ENCODE measurements at regions not wholly inside any gene's neighbourhood (a gene's known extent, or its start where the extent isn't known, plus 50 kb on each side); places are given as distances from the start of the nearest gene placed in this dataset.

GRCh38 chr1:114316204-114316603 lies 162.5 kb upstream of the SYT6 start:
- H3K4me3 ChIP-seq (ENCODE audit: low read length): no peak overlapping the region
- no peaks in the 10 kb centered on the region for H3K36me3 ChIP-seq (ENCODE audit: insufficient read depth, low read length)
- TF ChIP-seq, protein P1, sequence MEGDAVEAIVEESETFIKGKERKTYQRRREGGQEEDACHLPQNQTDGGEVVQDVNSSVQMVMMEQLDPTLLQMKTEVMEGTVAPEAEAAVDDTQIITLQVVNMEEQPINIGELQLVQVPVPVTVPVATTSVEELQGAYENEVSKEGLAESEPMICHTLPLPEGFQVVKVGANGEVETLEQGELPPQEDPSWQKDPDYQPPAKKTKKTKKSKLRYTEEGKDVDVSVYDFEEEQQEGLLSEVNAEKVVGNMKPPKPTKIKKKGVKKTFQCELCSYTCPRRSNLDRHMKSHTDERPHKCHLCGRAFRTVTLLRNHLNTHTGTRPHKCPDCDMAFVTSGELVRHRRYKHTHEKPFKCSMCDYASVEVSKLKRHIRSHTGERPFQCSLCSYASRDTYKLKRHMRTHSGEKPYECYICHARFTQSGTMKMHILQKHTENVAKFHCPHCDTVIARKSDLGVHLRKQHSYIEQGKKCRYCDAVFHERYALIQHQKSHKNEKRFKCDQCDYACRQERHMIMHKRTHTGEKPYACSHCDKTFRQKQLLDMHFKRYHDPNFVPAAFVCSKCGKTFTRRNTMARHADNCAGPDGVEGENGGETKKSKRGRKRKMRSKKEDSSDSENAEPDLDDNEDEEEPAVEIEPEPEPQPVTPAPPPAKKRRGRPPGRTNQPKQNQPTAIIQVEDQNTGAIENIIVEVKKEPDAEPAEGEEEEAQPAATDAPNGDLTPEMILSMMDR (IDR thresholded peaks at IDR 0.05): no peak
- no peak overlapping the region for H3K4me3 Mint-ChIP-seq
- H3K27me3 Mint-ChIP-seq: no peaks in the 10 kb centered on the region
- CTCF ChIA-PET: no interaction called here
- intact Hi-C loops (cut with DNase I, micrococcal nuclease): no loop called here
- H3K27ac ChIP-seq (ENCODE audit: low read depth in 1 of 2, low read length in 2 of 2): no peak overlapping the region
- no peak for ATAC-seq (ENCODE audit: poor library complexity)
- peaks cover 1% of the 10 kb centered on the region for H3K9me3 Mint-ChIP-seq
- POLR2A ChIA-PET: interaction anchor here (0.7 kb wide), 1 partner anchor 410 kb away, joined by 3 read pairs; no protein-coding TSS in a partner anchor
- no peaks in the 10 kb centered on the region for H3K36me3 Mint-ChIP-seq (ENCODE audit: low read depth)
- H3K9me3 ChIP-seq (ENCODE audit: control insufficient read depth in 1 of 2, insufficient read depth in 1 of 2, low read length in 2 of 2): no peaks in the 10 kb centered on the region
- H3K4me1 ChIP-seq (ENCODE audit: insufficient read depth, low read length): no peaks in the 10 kb centered on the region
- DNase-seq: no peak
- H3K4me1 Mint-ChIP-seq (ENCODE audit: low read depth): no peaks in the 10 kb centered on the region
- no peaks in the 10 kb centered on the region for H3K27me3 ChIP-seq (ENCODE audit: control insufficient read depth in 1 of 2, insufficient read depth in 2 of 2, low read length in 2 of 2)
- no peak overlapping the region for H3K27ac Mint-ChIP-seq

DNA sequence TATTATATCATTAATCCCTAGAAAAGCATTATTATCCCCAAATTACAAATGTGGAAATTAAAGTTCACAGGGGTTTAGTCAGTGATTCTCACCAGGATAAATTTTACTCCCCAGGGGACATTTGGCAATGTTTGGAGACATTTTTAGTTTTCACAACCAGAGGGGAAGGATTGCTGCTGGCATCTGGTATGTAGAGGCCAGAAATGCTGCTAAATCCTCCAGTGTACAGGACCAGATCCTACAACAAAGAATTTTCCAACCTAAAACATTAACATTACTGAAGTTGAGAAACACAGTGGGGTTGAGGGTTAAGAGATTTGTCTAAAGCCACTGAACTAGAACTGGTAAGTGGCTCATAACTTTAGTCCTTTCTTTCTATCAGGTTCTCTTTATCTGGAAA lies 162.0 kb upstream of the SYT6 start:
- H3K27me3 Mint-ChIP-seq: no peaks in the 10 kb centered on the region
- H3K4me1 ChIP-seq (ENCODE audit: insufficient read depth, low read length): no peaks in the 10 kb centered on the region
- H3K4me3 Mint-ChIP-seq: no peak overlapping the region
- ATAC-seq (ENCODE audit: poor library complexity): no peak
- no peak overlapping the region for H3K4me3 ChIP-seq (ENCODE audit: low read length)
- H3K36me3 Mint-ChIP-seq (ENCODE audit: low read depth): no peaks in the 10 kb centered on the region
- ChIA-PET CTCF (no interaction called here), POLR2A (no interaction called here)
- TF ChIP-seq, protein P1 (IDR thresholded peaks at IDR 0.05): no peak
- H3K4me1 Mint-ChIP-seq (ENCODE audit: low read depth): no peaks in the 10 kb centered on the region
- DNase-seq: no peak
- H3K27ac ChIP-seq (ENCODE audit: low read depth in 1 of 2, low read length in 2 of 2): no peak overlapping the region
- H3K9me3 Mint-ChIP-seq: peaks cover 1% of the 10 kb centered on the region
- intact Hi-C loops (cut with DNase I, micrococcal nuclease): no loop called here
- no peaks in the 10 kb centered on the region for H3K36me3 ChIP-seq (ENCODE audit: insufficient read depth, low read length)
- no peaks in the 10 kb centered on the region for H3K27me3 ChIP-seq (ENCODE audit: control insufficient read depth in 1 of 2, insufficient read depth in 2 of 2, low read length in 2 of 2)
- H3K9me3 ChIP-seq (ENCODE audit: control insufficient read depth in 1 of 2, insufficient read depth in 1 of 2, low read length in 2 of 2): no peaks in the 10 kb centered on the region
- H3K27ac Mint-ChIP-seq: no peak overlapping the region

GRCh38 chr1:114314576-114314975 lies 160.9 kb upstream of the SYT6 start:
- CTCF ChIA-PET: no interaction called here

More at GRCh38 chr1:114314576-114314975, 160.9 kb upstream of the SYT6 start:
- peaks cover 1% of the 10 kb centered on the region for H3K9me3 Mint-ChIP-seq
- no peaks in the 10 kb centered on the region for H3K4me1 Mint-ChIP-seq (ENCODE audit: low read depth)
- H3K27me3 ChIP-seq (ENCODE audit: control insufficient read depth in 1 of 2, insufficient read depth in 2 of 2, low read length in 2 of 2): no peaks in the 10 kb centered on the region
- ATAC-seq (ENCODE audit: poor library complexity) (no peak), DNase-seq (no peak)
- H3K36me3 ChIP-seq (ENCODE audit: insufficient read depth, low read length): no peaks in the 10 kb centered on the region
- H3K27ac ChIP-seq (ENCODE audit: low read depth in 1 of 2, low read length in 2 of 2): no peak overlapping the region
- intact Hi-C loops (cut with DNase I, micrococcal nuclease): no loop called here
- no peak overlapping the region for H3K4me3 ChIP-seq (ENCODE audit: low read length)
- H3K9me3 ChIP-seq (ENCODE audit: control insufficient read depth in 1 of 2, insufficient read depth in 1 of 2, low read length in 2 of 2): no peaks in the 10 kb centered on the region
- no peaks in the 10 kb centered on the region for H3K36me3 Mint-ChIP-seq (ENCODE audit: low read depth)
- H3K27ac Mint-ChIP-seq: no peak overlapping the region
- TF ChIP-seq, protein P1 (IDR thresholded peaks at IDR 0.05): no peak
- H3K4me3 Mint-ChIP-seq: no peak overlapping the region
- H3K4me1 ChIP-seq (ENCODE audit: insufficient read depth, low read length): no peaks in the 10 kb centered on the region
- POLR2A ChIA-PET: no interaction called here
- no peaks in the 10 kb centered on the region for H3K27me3 Mint-ChIP-seq
